RCC 7860 (cell line): ENCODE measurements at regions not wholly inside any gene's neighbourhood (a gene's known extent, or its start where the extent isn't known, plus 50 kb on each side); places are given as distances from the start of the nearest gene placed in this dataset.
"Not testable (repeated sequence)": the region's sequence is repeated elsewhere in the genome, so short reads cannot be mapped to it uniquely, and the experiment has no call there.

ENCODE experiments used
- DNase-seq: peaks from one replicate; pipeline ENCODE4 v3.0.0-alpha.2; 2015; ENCODE audit warnings: low spot score
- FAIRE-seq: peaks from 2 replicates; lab custom pipeline; 2012; peaks lifted over from hg19 to GRCh38; lab: Jason Lieb, UNC

DNA sequence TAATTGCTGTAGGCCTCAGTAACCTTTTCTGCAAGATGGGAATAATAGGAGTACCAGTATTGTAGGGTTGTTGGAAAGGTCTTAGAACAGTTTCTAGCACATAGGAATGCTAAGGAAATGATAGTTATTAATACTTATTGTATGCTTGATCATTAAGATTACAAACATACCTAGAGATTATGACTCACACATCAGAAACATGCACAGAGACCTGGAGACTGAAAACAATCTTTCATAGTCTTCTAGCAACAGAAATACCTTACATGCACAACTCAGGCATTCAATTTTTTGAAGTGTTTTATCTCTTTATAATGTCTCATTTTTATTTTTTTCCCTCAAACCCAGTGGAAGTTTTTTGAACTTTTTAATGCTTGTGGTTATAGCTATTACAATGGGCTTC lies 104.4 kb upstream of the ZBTB20 start:
- FAIRE-seq: no peak

GRCh38 chr3:115252679-115253078 lies 105.6 kb upstream of the ZBTB20 start:
- DNase-seq (no peak), FAIRE-seq (no peak)

More for the DNA sequence above, 104.4 kb upstream of the ZBTB20 start:
- peak; percentile 16 for DNase-seq

DNA sequence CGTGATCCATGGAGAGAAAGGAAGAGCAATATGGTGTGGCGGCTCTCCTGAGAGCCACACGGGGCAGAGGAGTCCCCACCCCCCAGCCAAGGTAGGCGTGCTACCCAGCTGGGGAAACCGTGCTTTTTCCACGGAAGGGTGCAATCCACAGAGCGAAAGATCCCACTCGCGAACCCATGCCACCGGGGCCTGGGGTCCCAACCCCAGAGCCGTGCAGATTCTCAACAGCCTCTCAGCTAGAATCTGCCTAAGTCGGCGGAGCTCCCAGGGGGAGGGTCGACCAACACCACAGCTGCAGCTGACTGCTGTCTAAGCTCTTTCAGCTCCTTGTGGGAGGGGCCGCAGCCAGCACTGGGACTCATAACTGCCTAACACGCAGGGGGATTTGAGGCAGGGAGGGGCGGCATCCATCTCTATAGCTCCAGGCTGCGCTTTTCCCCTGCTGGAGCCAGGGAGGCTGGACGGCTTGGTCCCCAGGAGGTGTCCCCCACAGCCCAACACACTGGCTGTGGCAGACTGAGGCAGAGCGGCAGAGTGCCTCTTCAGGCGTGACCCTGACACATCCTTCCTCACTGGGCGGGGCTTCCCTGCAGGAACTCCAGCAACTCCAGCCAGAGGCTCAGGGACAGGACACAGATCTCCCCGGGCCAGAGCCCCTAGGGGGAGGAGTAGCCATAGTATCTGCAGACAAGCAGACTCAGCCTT lies 107.6 kb upstream of the ZBTB20 start:
- no peak for FAIRE-seq
- DNase-seq: peak; percentile 24

DNA sequence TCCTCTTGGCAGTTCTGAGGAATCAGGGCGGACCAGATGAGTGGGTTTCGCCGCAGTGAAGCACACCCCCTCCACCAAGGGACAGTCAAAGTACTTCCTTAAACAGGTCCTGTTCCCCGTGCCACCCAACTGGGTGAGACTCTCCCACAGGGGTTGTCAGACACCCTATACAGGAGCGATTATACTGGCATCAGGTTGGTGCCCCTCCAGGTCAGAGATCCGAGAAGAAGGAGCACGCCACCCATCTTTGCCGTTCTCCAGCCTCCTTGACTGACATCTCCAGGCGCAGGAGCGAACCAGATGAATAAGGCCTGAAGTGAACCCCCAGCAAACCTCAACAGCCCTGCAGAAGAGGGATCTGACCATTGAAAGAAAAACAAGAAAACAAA lies 108.1 kb upstream of the ZBTB20 start:
- DNase-seq (no peak), FAIRE-seq (no peak)

DNA sequence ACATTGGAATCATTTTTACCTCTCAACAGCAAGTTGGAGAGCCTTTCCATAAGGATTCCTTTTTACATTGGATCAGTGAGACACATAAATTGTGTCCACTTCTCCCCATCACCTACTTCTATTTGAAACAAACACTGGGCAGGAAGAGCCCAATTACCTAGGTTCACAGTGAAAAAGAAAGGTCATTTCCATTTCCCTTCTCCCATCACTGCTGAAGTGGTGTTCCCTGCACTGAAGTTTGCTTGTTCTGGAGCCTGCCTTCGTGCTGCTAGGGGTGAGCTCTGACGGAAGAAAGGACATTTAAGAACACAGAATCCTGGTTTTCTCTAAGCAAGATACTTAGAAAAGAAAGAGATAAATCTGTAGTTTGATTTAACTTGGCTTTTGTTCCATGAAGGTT lies 123.8 kb upstream of the ZBTB20 start:
- no peak for DNase-seq
- no peak for FAIRE-seq

DNA sequence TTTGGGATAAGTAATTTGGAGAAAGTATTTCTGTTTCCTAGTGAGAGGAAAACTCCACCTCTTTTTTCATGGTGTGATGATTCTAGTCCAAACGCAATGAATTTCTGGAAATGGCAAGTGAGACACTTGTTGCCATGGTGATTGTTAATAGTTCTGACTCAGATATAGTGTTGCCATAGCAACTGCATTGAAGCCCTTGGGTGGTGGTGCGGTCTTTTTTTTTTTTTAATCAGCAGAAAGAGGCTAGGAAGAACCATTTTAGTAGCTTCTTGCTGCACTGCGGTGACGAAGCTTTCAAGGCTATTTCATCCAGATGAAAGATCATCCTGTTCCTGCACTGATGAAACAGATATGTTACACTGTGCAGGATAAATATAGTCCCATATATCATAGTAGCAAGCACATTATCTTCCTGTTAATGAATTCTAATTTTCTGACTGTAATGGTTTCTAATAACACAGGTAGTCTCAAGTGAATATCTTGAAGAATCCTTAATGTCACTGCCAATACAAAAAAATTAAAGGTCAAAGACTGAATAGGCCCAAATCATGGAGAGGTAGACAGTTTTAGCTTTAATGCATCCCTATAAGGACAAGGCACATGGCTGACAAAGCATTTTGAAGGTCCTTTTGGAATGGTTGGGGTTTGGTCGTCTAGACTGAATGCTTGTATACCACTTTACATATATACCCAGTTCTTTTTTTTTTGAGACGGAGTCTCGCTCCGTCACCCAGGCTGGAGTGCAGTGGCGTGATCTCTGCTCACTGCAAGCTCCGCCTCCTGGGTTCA lies 125.1 kb upstream of the ZBTB20 start:
- DNase-seq: peak; percentile 58
- no peak for FAIRE-seq

DNA sequence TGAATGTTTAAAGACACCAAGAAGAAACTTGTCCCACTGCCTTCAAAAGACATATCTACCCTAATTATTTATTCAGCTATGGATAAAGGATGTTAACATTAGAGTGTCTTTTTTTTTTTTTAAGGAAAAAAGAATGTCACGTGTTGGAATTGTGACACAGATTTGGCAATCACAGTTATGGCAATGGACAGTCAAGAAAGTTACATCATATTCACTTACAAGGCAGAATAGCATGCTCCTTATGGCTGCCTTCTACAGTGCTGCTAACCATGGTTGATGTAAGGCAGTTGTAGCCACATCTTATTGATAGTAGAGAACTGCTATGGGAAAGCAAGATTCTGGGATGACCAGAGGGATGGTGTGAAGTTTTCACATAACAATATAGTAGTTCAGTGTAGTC lies 128.8 kb upstream of the ZBTB20 start:
- FAIRE-seq (no peak), DNase-seq (no peak)

DNA sequence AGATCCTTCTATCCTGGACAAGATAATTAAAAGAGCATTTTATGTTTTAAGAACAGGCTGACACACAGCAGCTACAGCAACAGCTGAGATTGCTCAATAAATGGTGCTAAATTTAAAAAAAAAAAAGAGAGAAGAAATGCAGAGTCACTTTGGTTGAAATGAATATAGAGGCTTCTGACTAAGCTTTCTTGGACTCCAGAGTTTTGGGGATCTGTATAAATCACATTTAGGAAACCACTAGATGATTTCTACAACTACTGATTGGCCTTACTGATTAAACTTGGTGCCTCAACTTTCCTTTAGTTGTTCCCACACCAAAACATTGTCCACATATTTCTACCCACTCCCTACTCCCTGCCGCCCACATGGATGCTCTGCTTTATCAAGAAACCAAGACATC lies 132.9 kb upstream of the ZBTB20 start:
- FAIRE-seq (no peak), DNase-seq (no peak)

DNA sequence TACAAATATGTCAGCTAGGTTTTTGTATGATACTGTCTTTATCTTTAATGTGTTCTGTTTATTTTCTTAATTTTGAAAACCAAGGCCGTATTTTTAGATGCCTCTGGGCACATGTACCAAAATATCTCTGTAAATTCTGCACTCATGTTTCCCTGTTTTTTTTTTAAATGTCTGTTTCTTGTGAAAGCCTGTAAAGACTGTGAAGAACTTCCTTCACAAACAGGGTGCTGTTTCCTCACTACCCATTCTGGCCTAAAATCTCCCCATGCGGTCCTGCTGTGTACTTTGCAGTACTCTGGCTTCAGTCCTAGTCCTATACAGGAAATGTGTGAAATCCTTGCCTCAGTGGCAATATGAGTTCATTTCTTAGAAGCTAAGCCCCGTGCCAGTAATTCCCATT lies 133.4 kb upstream of the ZBTB20 start:
- DNase-seq: no peak
- FAIRE-seq: no peak

DNA sequence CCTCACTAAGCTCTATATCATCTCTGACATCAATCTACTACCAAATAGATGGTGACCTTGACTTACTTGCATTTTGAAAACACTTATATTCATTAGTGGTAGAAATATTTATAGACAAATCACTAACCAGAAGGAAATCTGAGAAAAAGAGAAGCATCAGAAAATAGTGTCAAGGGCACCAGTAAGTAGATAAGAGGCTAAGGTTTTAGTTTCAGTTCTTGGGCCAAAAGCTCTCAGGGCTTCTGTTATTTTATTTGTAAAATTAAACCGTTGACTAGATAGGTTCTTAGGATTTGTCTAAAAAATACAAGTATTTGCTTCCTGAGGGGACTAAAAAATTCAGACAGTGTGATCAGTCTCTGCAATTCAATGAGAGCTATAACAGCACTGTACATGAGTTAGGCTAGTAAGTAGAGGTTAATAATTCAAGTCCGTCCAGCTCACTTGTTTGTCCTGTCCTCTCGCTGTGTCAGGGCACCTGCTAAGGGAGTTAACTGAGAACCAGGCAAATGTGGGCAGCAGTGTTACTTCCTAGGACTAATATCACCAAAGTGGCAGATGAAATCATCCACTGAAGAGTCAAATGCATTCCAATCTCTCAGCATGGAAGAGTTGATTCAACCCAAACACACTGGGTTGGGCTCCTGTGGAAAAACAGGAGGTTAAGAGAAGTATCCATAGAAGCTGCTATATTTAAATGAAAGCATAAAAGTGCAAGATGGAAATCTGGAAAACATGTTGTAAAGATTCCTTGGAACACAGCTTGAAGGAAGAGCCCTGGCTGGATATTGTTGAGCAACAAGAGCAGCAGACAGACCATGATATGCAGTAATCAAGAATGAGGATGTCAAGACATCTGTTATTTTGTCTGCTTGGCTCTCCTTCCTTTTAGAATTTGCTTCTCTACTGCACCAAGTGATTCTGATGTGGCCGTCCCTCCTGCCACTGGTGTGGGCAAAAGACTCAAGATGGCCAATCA lies 134.9 kb upstream of the ZBTB20 start:
- DNase-seq (no peak), FAIRE-seq (no peak)

- FAIRE-seq: peak; percentile 96
- DNase-seq: peak; percentile 63
Measured at GRCh38 chr3:115284980-115285379, 137.9 kb upstream of the ZBTB20 start.

GRCh38 chr3:115286529-115287197 lies 139.6 kb upstream of the ZBTB20 start:
- DNase-seq: no peak
- no peak for FAIRE-seq

DNA sequence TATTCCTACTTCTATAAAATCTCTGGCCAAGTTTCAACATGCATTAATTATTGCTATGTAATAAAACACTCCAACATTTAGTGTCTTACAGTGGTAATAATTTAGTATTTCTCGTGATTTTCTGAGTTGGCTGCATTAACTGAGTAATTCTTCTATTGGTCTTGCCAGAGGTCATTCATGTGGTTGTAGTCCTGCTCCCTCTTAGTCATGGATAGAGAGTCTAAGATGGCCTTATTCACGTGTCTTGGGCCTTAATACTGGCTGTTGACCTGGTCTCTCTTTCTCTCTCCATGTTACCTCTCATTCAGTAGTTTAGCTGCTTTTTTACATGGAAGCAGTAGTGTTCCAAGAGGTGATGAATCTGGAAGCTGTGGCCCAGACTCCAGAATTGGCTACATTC lies 140.1 kb upstream of the ZBTB20 start:
- no peak for FAIRE-seq
- no peak for DNase-seq

DNA sequence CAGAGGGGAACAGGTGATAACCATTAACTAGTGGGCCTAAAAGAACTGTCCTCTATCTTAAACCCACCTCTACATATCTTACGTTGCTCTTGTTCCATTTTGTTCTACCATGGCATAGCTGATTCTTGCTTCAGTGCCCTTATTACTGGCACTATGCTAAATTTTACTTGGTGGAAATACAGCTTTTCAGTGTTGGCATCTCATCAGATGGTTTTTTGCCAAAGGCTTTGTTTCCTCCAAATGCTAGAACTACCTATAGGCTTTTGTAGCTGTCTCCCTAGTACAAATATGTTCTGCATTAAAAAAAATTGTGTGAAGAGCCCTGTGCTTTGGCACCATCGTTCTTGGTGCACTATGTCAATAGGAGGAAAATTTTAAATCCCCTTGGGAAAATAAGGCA lies 145.0 kb upstream of the ZBTB20 start:
- DNase-seq (no peak), FAIRE-seq (no peak)

- no peak for DNase-seq
- no peak for FAIRE-seq
Measured at GRCh38 chr3:115292677-115293165, 145.6 kb upstream of the ZBTB20 start.

GRCh38 chr3:115293321-115293720 lies 146.2 kb upstream of the ZBTB20 start:
- DNase-seq: no peak
- FAIRE-seq: no peak

DNA sequence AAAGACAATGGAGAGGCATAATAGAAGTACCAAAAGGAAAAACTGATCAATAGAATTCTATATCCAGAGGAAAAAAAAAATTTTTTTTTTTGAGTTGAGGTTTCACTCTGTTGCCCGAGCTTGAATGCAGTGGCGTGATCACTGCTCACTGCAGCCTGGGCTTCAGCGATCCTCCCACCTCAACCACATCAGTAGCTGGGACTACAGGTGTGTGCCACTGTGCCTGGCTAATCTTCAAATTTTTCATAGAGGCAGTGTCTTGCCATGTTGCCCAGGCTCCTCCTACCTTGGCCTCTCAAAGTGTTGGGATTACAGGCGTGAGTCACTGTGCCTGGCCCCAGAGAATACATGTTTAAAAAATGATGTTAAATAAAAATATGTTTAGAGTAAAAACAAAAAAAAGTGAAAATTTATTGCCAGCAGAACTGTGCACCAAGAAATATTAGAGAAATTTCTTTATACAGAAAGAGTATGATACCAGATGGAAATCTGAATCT lies 154.3 kb upstream of the ZBTB20 start:
- FAIRE-seq (no peak), DNase-seq (no peak)

DNA sequence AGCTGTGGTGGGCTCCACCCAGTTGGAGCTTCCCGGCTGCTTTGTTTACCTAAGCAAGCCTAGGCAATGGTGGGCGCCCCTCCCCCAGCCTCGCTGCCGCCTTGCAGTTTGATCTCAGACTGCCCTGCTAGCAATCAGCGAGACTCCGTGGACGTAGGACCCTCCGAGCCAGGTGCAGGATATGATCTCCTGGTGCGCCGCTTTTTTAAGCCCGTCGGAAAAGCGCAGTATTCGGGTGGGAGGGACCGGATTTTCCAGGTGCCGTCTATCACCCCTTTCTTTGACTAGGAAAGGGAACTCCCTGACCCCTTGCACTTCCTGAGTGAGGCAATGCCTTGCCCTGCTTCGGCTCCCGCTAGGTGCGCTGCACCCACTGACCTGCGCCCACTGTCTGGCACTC lies 170.9 kb upstream of the ZBTB20 start:
- not testable (repeated sequence) for DNase-seq, FAIRE-seq

GRCh38 chr3:115321400-115321805 lies 174.3 kb upstream of the ZBTB20 start:
- DNase-seq (no peak), FAIRE-seq (no peak)

- no peak for FAIRE-seq
Measured at GRCh38 chr3:115322901-115323300, 175.8 kb upstream of the ZBTB20 start.

More at GRCh38 chr3:115322901-115323300, 175.8 kb upstream of the ZBTB20 start:
- no peak for DNase-seq
